HG03103 (cell line): ENCODE measurements at regions not wholly inside any gene's neighbourhood (a gene's known extent, or its start where the extent isn't known, plus 50 kb on each side); places are given as distances from the start of the nearest gene placed in this dataset.
A peak's percentile ranks its signal among the peaks of the same experiment; 100 is the strongest.
"Not testable (repeated sequence)": the region's sequence is repeated elsewhere in the genome, so short reads cannot be mapped to it uniquely, and the experiment has no call there.

ENCODE experiments used
- ATAC-seq: cut with Tn5 transposase; IDR thresholded peaks from one replicate; pipeline ENCODE4 v1.9.1; 2021; ENCODE audit warnings: low read depth; ENCODE audit not compliant: unreplicated experiment

GRCh38 chr1:200496937-200497336 is 87.1 kb upstream of the ZNF281 start:
- ATAC-seq = no peak

DNA sequence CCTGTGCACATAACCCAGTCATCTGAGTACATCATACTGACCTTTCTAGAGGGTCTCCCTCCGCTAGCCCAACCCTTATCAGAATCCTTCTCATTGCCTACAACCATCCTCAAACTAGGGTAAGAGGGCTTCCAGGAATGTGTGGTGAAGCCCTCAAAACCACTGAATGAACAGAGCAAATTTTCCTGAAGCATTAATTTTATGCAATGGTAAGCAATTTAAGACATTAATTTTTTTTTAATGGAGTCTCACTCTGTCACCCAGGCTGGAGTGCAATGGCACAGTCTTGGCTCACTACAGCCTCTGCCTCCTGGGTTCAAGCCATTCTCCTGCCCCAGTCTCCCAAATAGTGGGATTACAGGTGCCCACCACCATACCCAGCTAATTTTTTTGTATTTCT is 86.1 kb upstream of the ZNF281 start:
- no peak for ATAC-seq

DNA sequence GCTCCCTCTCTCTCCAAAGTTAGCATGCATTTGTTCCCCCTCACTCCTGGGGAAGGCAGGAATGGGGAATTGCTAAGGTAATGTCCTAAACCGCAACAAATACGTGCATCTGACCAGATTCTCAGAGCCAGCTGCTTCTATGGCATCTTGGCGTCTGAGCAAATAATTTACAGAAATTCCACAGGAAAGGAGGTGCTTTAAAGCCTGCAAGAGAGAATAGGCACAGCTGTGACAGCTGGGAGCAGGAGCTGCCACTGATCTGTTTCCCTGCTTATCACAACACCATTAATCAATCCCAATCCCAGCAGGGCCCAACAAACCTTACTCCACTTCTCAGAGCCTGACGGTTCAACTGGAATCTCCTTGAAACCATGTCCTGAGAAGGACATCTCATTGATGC is 83.5 kb upstream of the ZNF281 start:
- no peak for ATAC-seq

DNA sequence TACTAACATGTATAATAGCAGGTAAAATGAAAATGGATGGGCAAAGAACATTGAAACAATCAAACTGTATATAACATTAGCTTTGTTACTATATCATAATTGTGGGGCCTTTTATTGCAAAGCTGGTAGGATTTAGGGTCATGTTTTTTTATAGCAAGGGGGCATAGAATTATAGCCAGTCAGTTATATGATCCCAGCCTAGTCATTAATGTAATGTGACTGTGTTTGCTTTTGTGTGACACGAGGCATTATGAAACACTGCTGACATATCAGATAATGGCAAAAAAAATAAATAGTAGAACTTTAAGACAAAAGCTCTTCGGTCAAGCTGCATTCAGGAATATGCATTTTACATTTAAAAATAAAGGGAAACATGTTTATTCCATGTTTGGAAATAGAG is 81.3 kb upstream of the ZNF281 start:
- ATAC-seq = no peak

GRCh38 chr1:200490183-200490582 is 80.3 kb upstream of the ZNF281 start:
- no peak for ATAC-seq

GRCh38 chr1:200488375-200489165 is 78.7 kb upstream of the ZNF281 start:
- peak; percentile 61 for ATAC-seq

- ATAC-seq = no peak
Observed at GRCh38 chr1:200487650-200488049, 77.8 kb upstream of the ZNF281 start.

DNA sequence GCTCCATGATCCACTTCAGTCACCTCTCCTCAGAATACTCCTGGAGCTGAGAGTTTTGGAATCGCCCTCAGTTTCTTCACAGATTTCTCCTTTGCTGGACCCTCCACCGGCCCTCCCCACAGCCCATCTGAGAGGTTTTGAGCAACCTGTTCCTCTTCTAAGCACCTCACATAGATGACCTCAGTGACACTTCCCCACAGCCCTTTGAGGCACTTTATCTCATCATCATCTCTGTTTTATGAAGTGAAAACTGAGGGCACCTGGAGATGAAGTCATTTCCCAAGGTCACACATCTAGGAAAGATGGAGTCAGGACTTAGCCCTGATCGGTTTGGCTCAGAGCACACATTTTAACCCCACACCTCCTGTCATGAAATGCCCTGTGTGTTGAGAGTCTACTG is 76.8 kb upstream of the ZNF281 start:
- ATAC-seq = no peak

DNA sequence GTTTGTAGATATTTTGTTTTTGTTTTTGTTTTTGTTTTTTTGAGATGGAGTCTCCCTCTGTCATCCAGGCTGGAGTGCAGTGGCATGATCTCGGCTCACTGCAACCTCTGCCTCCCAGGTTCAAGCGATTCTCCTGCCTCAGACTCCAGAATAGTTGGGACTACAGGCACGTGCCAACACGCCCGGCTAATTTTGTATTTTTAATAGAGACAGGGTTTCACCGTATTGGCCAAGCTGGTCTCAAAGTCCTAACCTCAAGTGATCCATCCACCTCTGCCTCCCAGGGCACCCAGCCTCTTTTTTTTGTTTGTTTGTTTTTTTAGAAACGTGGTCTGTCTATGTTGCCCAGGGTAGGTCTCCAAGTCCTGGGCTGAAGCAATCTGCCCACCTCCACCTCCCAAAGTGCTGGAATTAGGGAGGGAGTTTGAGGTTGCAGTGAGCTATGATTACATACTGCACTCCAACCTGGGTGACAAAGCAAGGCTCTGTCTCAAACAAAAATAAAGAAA is 74.7 kb upstream of the ZNF281 start:
- ATAC-seq = not testable (repeated sequence)

DNA sequence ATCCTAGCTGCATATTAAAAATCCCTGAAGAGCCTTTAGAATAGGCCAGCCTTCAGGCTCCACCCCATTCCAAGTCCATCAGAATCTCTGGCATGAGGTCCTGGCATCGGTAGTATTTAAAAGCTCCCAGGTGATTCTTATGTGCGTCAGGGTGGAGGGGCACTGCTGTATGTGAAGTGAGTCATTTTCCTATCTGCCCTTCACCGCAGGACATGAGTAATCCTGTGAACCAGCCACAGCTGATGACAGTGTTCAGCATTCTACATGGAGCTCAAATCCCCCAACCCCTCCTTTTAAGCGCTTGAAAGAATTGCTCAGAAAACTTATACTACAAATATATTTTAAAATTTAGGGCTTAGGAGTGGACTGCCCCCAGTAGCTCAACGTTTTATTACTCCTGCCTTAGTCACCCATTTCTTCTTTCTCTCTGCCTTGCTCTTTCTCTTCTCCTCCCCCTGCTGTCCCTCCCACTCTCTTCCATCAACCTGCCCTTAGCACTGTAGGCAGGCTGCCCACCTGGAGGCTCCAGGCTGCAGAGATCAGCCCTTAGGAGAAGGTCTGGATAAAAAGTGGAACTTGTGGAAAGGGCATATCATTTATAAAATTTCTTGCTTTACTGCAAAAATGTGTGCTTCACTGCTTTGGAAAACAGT is 73.8 kb upstream of the ZNF281 start:
- ATAC-seq = peak; percentile 95

DNA sequence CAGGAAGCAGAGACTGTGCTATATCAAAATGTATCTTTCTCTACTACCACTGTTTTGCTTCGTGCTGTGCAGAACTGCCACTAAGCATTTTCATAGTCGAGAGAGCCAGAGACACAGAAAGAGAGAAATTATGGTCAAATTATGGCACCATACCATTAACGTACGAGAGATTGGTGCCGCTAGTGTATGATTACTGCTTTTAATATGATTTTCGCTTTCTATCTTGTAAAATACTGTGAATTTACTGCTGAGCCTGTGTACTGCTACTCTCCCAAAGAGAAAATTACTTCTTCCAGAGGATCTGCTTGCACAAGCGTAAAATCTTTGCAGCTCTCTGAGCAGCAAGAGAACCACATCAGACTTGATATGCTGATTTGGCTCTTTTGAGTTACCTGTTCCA is 71.1 kb upstream of the ZNF281 start:
- ATAC-seq = no peak

DNA sequence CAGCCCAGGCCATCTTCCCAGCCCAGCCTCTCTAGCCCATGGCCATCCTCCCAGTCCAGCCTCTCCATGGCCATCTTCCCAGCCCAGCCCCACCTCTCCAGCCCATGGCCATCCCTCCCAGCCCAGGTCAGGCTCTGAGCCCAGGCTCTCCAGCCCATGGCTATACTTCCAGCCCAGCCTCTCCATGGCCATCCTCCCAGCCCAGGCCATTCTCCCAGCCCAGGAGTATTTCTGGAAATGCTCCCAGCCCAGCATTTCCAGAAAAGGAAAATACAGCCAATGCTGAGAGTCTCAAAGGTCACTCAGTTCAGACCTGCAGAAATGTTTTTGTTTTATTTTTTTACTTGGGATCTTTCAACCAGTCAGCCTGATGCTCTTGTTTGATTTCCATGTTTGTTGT is 70.0 kb upstream of the ZNF281 start:
- no peak for ATAC-seq

- ATAC-seq = no peak
Observed at GRCh38 chr1:200478945-200479558, 69.2 kb upstream of the ZNF281 start.

DNA sequence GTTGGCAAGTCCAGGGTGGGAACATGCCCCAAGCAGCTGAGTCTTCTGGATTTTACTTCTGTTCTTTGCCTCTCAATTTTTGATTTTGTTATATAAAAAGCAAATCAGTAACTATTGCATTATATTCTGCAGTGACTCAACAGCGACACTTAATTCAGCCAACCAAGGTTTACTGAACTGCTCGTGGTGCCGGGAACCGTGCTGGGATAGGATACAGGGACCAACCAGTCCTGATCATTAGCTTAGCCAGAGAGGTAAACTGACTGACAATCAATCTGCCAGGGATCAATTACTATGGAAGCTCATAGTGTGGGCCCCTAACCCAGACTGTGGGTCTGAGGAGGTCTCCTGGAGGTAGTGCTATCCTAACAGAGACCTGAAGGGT is 68.4 kb upstream of the ZNF281 start:
- no peak for ATAC-seq

DNA sequence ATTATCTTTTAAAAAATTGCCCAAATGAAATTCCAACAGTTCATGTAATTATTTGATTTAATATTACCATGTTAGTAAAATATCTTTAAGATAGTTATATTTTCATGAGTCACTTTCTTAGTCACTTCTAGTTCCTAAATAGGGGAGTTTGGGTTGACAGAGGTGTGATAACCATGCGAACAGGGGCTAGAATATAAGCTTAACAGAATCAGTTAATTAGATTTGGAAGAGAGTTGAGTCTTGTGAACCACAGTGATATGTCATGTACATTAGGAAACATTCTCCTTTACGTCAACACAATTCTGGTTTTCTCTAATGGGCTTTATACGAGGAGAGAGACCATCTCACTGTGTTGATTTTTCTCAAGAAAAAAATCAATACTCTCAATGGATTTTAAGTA is 64.8 kb upstream of the ZNF281 start:
- ATAC-seq = no peak

DNA sequence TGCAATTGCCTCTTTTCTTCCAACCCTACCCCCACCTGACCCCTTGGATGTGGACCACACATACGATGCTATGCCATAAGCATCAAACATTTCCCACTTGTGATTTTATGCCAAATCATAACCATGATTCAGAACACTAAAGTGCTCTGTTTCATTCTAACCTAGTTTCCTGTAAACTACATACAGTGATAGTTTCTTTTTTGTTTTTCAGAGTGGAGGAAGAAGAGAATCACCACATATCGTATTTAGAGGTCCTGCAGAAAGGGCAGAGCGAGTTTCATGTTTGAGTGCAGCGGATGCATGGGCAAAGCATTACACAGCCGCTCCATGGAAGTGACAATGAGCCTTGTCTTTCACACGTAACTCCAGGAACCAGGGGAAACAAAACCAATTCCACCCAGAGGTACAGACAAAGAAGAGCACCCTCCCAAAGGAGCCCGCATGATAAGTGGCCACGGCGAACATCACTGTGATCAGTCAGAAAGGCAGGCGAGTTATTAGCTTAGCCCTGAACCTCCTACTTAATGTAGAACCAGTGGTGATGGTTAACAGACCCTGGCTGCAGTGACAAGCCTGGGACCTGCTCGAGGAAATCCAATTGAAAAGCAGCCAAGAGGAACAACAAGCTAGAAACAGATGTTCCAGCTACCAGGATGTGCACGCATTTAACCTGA is 64.0 kb upstream of the ZNF281 start:
- ATAC-seq = peak; percentile 60

GRCh38 chr1:200471739-200472138 is 61.9 kb upstream of the ZNF281 start:
- no peak for ATAC-seq

DNA sequence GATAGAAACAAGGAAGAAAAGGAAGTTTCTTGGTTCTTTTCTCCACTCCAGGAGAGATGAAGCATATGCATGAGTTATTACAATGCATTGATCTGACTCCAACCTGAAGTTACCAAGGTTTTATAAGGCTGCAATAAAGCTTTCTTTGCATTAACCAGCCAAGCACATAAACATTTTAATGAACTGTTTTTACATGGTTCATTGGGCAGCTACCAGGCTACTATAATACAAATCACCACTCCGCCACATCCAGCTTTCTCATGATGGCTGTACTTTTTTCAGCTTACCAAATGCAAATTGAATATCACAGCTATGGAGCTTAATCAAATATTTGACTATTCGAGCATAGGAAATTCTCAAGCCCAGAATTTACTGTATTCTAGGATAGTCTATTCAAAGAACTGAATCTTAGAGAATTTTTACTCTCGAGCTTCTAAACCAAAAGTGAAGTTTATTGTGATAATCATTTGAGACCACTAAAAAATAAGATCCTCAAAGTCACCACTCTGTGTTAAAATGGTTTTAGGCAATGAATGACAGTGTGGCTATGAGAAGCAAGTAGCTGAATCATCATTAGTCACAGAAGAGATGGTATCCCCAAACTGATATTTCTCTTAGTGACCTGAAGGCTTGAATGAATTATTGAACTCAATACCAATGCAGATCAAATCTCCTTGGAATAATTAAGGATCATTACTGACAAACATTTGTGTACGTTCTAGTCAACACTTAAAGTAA is 58.6 kb upstream of the ZNF281 start:
- ATAC-seq = no peak

- no peak for ATAC-seq
Observed at GRCh38 chr1:200464784-200465400, 55.1 kb upstream of the ZNF281 start.
